Heart left ventricle (tissue), 16 donors: ENCODE measurements at regions not wholly inside any gene's neighbourhood (a gene's known extent, or its start where the extent isn't known, plus 50 kb on each side); places are given as distances from the start of the nearest gene placed in this dataset.

ENCODE experiments used
- ATAC-seq, 4 donors: fragments of 200-7000 bp; cut with Tn5 transposase; one replicate each; pipeline ENCODE4 v1.9.1; 2020 to 2022; ENCODE audit warnings: moderate library complexity in 4 of 4, mild to moderate bottlenecking in 3 of 4, moderate number of reproducible peaks in 1 of 4
- DNase-seq, 5 donors: peaks; one replicate each; pipeline ENCODE4 v3.0.0-alpha.2; 2020
- H3K27ac ChIP-seq, 12 donors: fragments of 200-600 bp; sonication (generic) in 4 of 12; one replicate each; pipeline versions ENCODE4 v1.5.0 to v1.8.0; 2016 to 2022; ENCODE audit warnings: mild to moderate bottlenecking in 2 of 12
- H3K27me3 ChIP-seq, 9 donors: fragments of 200-600 bp; sonication (generic) in 2 of 9; one replicate each; pipeline versions ENCODE4 v1.5.1 to v1.8.0; 2016 to 2022; ENCODE audit warnings: mild to moderate bottlenecking in 3 of 9
- H3K36me3 ChIP-seq, 9 donors: fragments of 200-600 bp; sonication (generic) in 2 of 9; one replicate each; pipeline versions ENCODE4 v1.5.0 to v1.8.0; 2018 to 2022; ENCODE audit warnings: mild to moderate bottlenecking in 2 of 9
- H3K4me1 ChIP-seq, 12 donors: fragments of 200-600 bp; sonication (generic) in 4 of 12; one replicate each; pipeline versions ENCODE4 v1.5.0 to v1.8.0; 2016 to 2022; ENCODE audit warnings: mild to moderate bottlenecking in 3 of 12
- H3K4me3 ChIP-seq, 12 donors: fragments of 200-600 bp; sonication (generic) in 4 of 12; one replicate each; pipeline versions ENCODE4 v1.5.0 to v1.8.0; 2017 to 2022; ENCODE audit warnings: mild to moderate bottlenecking in 9 of 12, moderate library complexity in 4 of 12
- H3K9me3 ChIP-seq, 12 donors: fragments of 200-600 bp; sonication (generic) in 4 of 12; one replicate each; pipeline versions ENCODE4 v1.5.0 to v1.8.0; 2016 to 2022; ENCODE audit warnings: mild to moderate bottlenecking in 1 of 12
- POLR2A ChIP-seq, 2 donors: fragments of 450-650 bp; IDR thresholded peaks; one replicate each; pipeline ENCODE4 v1.6.1; 2017; ENCODE audit warnings: antibody characterized with exemption in 2 of 2, mild to moderate bottlenecking in 2 of 2, moderate library complexity in 2 of 2
- WGBS, 4 donors: extraction: QIAGEN DNeasy Blood & Tissue Kit in 2 of 4; methylation state at CpG; one replicate each; pipeline versions ENCODE4 v1.1.5 to v1.1.7; 2013 to 2018; 5-methylcytosine and 5-hydroxymethylcytosine counted together
- intact Hi-C, 10 donors: fragments of 100-400 bp; cut with DNase I; formaldehyde crosslinking; loops; one replicate each; pipeline versions ENCODE4 v1.11.1 to v1.14.2; 2022
- TF ChIP-seq, protein P1 (sequence below), 12 donors: fragments of 200-600 bp; sonication (generic) in 4 of 12; IDR thresholded peaks; one replicate each; pipeline versions ENCODE4 v1.5.0 to v1.8.0; 2018 to 2022; ENCODE audit warnings: antibody characterized with exemption in 12 of 12, mild to moderate bottlenecking in 5 of 12
- donor health status: ischemic (EF 13 %, LVEDD 7.1; RV severe dilation, severe dysfunction).
- donor health status: healthy with polysubstance abuse.
- donor health status: DM: no; HTN: yes; CAD: no.
- donor health status: DM: no; HTN: no; CAD: no.
- donor health status: ischemic (EF 25% LVEDD 6.9; RV normal size, moderate dysfunction).
- donor health status: ischemic (EF 25% LVEDD 5.7; RV mildly dilated, moderate dysfunction).
- donor health status: healthy.
- donor health status: DM: yes; HTN: yes; CAD: no.
- donor health status: ischemic (EF 35%, LVEDD 5.7; RV mildly dilated, moderate dysfunction).
- donor health status: nonischemic (EF 11% LVEDD 7.7; RV severe dilation, severe dysfunction).
- donor health status: DM: yes; HTN: yes; CAD: no.
- donor health status: PGD.
- donor health status: ischemic (EF 29% LVEDD 5.4; RV normal size, mild dysfunction).
- donor health status: nonischemic (EF 23%, LVEDD 6.1; RV moderate dilation, normal function).

GRCh38 chr7:79965946-79966345 lies 168.7 kb upstream of the GNAI1 start:
- DNase-seq (no peak), ATAC-seq (no peak)
- no peaks in the 10 kb centered on the region for H3K36me3 ChIP-seq
- H3K4me3 ChIP-seq, result no peak overlapping the region
- intact Hi-C loops, result no loop called here
- H3K27ac ChIP-seq, result no peak overlapping the region
- H3K27me3 ChIP-seq, result no peaks in the 10 kb centered on the region
- no peaks in the 10 kb centered on the region for H3K4me1 ChIP-seq
- WGBS, 4 donors, result 80 to 89% (median 85%) methylated on average over 4 of the region's 4 CpGs
- TF ChIP-seq, protein P1, sequence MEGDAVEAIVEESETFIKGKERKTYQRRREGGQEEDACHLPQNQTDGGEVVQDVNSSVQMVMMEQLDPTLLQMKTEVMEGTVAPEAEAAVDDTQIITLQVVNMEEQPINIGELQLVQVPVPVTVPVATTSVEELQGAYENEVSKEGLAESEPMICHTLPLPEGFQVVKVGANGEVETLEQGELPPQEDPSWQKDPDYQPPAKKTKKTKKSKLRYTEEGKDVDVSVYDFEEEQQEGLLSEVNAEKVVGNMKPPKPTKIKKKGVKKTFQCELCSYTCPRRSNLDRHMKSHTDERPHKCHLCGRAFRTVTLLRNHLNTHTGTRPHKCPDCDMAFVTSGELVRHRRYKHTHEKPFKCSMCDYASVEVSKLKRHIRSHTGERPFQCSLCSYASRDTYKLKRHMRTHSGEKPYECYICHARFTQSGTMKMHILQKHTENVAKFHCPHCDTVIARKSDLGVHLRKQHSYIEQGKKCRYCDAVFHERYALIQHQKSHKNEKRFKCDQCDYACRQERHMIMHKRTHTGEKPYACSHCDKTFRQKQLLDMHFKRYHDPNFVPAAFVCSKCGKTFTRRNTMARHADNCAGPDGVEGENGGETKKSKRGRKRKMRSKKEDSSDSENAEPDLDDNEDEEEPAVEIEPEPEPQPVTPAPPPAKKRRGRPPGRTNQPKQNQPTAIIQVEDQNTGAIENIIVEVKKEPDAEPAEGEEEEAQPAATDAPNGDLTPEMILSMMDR (IDR thresholded peaks at IDR 0.05), result no peak
- no peak for TF ChIP-seq POLR2A (IDR thresholded peaks at IDR 0.05)
- no peaks in the 10 kb centered on the region for H3K9me3 ChIP-seq

- Histone ChIP-seq H3K36me3 (no peaks in the 10 kb centered on the region), H3K4me3 (no peak overlapping the region), H3K27ac (no peak overlapping the region), H3K27me3 (no peaks in the 10 kb centered on the region), H3K4me1 (no peaks in the 10 kb centered on the region), H3K9me3 (no peaks in the 10 kb centered on the region)
- WGBS, 4 donors, result 65 to 85% (median 83%) methylated on average over 1 of the region's 1 CpG
- ATAC-seq (no peak), DNase-seq (no peak)
- TF ChIP-seq, protein P1 (IDR thresholded peaks at IDR 0.05), result no peak
- no peak for TF ChIP-seq POLR2A (IDR thresholded peaks at IDR 0.05)
- intact Hi-C loops, result no loop called here
Observed at GRCh38 chr7:79964463-79964862, 170.2 kb upstream of the GNAI1 start.

- ATAC-seq, result no peak
- no peak overlapping the region for H3K27ac ChIP-seq
- WGBS, 4 donors, result 68 to 86% (median 78%) methylated on average over 4 of the region's 4 CpGs
- H3K36me3 ChIP-seq, result no peaks in the 10 kb centered on the region
- no peaks in the 10 kb centered on the region for H3K27me3 ChIP-seq
- DNase-seq, result no peak
- intact Hi-C loops, result no loop called here
- H3K4me1 ChIP-seq, result no peaks in the 10 kb centered on the region
- no peaks in the 10 kb centered on the region for H3K9me3 ChIP-seq
- no peak overlapping the region for H3K4me3 ChIP-seq
- TF ChIP-seq, protein P1 (IDR thresholded peaks at IDR 0.05), result no peak
- no peak for TF ChIP-seq POLR2A (IDR thresholded peaks at IDR 0.05)
Observed at GRCh38 chr7:79953130-79953529, 181.5 kb upstream of the GNAI1 start.

DNA sequence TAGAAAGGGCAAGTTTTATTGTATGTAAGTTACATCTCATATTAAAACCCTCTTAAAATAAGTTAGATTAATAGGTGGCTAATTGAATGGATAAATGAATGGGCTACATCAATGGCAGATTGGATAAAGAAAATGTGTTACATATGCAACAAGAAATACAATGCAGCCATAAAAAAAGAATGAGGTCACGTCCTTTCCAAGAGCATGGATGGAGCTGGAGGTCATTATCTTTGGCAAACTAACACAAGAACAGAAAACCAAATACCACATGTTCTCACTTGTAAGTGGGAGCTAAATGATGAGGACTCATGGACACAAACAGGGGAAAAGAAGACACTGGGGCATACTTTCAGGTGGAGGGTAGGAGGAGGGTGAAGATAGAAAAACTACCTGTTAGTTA lies 182.2 kb upstream of the GNAI1 start:
- no peak for TF ChIP-seq POLR2A (IDR thresholded peaks at IDR 0.05)
- TF ChIP-seq, protein P1 (IDR thresholded peaks at IDR 0.05), result no peak
- Histone ChIP-seq H3K4me1 (no peaks in the 10 kb centered on the region), H3K27ac (no peak overlapping the region), H3K9me3 (no peaks in the 10 kb centered on the region), H3K36me3 (no peaks in the 10 kb centered on the region), H3K27me3 (no peaks in the 10 kb centered on the region), H3K4me3 (no peak overlapping the region)
- intact Hi-C loops, result no loop called here
- ATAC-seq (no peak), DNase-seq (no peak)
- 70 to 83% (median 77%) methylated on average over 1 of the region's 1 CpG for WGBS, 4 donors
